Gastrocnemius medialis (tissue), 4 donors: ENCODE measurements at regions not wholly inside any gene's neighbourhood (a gene's known extent, or its start where the extent isn't known, plus 50 kb on each side); places are given as distances from the start of the nearest gene placed in this dataset.

ENCODE experiments used
- CTCF ChIP-seq, 5 experiments: fragments of 450-650 bp in 3 of 5; fragments of 200-600 bp in 2 of 5; sonication (generic) in 2 of 5; IDR thresholded peaks in 4 of 5; conservative IDR thresholded peaks in 1 of 5; 1 replicate in 4 of 5; 2 replicates in 1 of 5; pipeline ENCODE4 v1.5.1; 2016 to 2019; ENCODE audit warnings: antibody characterized with exemption in 5 of 5, mild to moderate bottlenecking in 3 of 5, moderate library complexity in 3 of 5
- POLR2A ChIP-seq, 2 donors: fragments of 450-650 bp; IDR thresholded peaks; one replicate each; pipeline ENCODE4 v1.6.1; 2017; ENCODE audit warnings: antibody characterized with exemption in 2 of 2, mild to moderate bottlenecking in 2 of 2, moderate library complexity in 2 of 2

GRCh38 chr12:88329833-88330232 lies 187.7 kb downstream of the TMTC3 start:
- no peak for TF ChIP-seq CTCF (IDR thresholded peaks at IDR 0.05 in 4 of 5, conservative IDR thresholded peaks at IDR 0.05 in 1 of 5)
- no peak for TF ChIP-seq POLR2A (IDR thresholded peaks at IDR 0.05)
